ENCODE measurements at regions not wholly inside any gene's neighbourhood (a gene's known extent, or its start where the extent isn't known, plus 50 kb on each side); places are given as distances from the start of the nearest gene placed in this dataset.
A peak's percentile ranks its signal among the peaks of the same experiment; 100 is the strongest.

- DNase-seq, result no peak
Measured at GRCh38 chr2:136062066-136062837, 55.7 kb downstream of the CXCR4 start.

DNA sequence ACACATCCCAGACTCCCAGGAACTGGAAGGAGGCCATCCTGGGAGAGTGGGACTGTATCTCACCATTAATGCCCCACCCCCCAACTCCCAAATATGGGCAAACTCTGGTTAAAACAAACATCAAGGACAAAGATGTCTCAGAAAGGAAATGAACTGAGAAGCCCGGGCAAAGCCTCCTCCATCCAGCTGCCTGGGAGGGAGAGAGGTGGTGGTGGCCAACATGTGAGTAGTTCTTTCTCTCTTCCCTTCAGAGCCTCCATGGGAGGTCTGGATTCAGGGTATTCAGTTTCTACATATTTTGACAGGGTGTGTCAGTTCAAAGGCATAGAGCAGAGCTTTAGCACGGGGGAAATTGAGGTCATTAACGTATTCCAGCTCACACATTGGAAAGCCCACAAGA lies 57.5 kb downstream of the CXCR4 start:
- DNase-seq, result no peak

DNA sequence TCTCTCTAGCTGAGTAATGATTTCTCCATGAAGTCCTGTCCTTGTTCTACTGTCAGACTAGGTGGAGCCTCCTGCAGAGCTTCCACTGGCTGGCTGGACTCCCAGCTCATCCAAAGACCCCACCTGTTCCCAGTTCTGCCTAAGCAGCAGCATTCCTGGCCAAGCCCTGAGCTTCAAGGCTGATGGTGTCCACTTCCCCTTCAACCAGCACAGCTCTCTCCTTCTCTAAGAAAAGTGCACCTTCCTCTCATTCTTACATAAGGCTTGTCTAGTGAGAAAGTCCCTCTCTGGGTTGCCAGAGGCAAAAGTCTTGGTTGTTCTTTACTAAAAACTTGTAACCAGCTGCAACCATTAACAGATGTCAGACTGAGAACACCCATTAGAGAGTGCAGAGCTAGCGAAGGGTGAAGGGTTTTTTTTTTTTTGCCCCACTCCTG lies 58.9 kb downstream of the CXCR4 start:
- no peak for DNase-seq

DNA sequence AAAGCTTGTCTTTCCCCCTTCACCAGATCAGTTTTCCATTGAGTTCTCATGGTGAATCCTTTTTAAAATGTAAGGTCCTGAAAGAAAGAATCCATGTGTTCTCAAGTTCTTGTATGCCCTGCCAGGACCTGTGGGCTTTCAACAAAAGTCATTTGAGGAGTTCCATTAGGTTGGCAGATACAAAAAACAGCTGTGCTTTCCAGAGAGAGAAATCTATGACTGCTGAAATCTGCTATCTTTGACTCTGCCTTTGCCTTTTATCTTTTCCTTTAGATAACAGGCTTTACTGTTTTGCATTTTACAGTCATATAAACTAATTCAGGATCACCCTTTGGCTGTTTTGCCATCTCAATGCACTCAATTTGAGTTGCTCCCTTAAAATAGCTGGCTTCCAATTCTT lies 59.7 kb downstream of the CXCR4 start:
- DNase-seq, result no peak

DNA sequence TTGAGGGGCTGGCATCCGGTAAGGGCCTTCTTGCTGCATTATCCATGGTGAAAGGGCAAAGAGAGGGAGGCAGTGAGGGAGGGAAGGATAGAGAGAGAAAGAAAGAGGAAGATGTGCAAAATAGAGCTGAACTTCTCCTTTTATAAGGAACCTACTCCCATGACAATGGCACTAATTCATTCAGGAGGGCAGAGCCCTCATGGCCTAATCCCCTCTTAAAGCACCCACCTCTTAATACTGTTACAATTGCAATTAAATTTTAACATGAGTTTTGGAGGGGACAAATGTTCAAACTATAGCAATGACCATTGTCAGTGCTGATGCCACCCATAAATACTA lies 60.2 kb downstream of the CXCR4 start:
- no peak for DNase-seq

DNA sequence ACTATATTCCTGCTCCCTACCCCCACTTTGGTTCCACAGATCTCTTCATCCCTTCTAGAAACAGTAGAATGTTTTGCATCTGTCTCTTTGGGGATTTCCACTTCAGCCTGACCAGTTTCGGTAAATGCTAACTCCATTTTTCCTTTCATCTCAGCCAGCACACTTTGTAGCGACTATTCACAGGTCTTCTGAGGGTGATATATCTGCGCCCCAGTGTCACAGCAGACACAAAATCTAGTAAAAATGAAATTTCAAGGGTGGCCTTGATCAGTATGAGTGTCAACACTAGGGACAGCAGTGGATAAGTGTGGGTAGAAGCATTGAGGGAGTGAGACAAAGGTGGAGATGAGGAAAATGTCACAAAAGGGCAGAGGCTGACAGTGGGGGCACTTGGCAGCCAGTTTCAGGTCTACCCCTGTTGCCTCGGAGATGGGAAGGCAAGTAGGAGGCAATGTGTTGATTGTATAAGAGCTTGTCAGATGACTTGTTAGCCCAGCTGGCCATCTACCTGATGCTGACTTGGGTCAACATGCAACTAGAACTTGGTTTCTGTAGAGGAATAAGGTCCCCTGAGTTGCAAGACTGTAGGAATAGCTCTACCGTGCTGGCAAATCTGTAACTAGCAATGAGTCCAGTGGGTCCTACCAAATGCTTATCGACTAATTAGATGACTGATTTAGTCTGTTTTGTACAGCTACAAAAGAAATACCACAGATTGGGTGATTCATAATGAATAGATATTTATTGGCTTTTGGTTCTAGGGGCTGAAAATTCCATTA lies 60.7 kb downstream of the CXCR4 start:
- DNase-seq, result peak; percentile 82

DNA sequence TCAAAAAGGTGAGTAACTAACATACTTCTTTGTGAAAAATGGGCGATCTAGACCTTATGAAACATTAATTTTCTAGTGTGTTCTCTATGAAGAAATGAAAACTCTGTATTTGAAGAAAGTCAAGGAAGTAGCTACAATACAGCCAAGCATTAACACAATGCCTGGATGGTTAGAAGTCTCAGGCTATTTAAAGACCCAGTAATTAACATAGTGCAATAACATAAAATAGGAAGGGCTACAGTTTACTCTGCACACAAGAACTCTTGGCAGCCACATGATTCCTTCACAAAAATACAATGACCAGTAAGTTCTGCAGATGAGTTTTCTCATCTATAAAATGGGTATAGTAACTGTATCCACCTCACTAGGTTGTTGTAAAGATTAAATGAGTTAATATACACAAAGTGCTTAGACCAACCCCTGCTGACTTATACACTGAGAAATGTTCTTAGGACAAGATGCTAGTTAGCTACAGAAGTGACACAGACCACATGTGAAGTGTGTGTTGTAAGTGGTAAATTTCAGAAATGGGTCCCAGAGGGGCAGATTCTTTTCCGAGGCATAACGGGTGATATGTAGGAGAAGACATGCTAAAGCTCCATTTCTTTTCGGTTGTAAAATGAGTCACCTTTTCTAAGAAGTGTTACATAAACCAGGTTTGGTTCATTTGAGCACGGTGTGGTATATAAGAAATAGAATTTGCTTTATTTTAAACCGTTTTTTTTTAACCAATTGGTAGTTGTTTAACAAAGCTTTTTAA lies 61.8 kb downstream of the CXCR4 start:
- DNase-seq, result peak; percentile 32

DNA sequence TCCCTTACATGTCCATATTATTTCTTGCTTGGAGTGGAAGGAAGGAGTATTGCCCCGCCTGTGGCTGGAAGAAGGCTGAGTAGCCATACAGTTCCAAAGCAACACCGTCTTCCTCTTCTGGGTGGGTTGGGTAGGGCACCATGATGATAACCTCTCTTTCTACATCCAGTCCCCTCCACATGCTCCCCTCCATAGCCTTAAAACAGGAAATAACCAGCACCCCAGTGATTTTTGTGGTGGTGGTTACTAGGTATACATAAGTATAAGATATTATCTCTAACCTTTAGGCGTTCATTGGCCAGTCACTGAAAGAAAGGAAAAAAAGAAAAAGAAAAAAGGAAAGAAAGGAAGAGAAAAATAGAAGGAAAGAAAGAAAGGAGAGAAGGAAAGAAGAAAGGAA lies 63.1 kb downstream of the CXCR4 start:
- peak; percentile 24 for DNase-seq

GRCh38 chr2:136052369-136053362 lies 65.3 kb downstream of the CXCR4 start:
- peak; percentile 47 for DNase-seq

DNA sequence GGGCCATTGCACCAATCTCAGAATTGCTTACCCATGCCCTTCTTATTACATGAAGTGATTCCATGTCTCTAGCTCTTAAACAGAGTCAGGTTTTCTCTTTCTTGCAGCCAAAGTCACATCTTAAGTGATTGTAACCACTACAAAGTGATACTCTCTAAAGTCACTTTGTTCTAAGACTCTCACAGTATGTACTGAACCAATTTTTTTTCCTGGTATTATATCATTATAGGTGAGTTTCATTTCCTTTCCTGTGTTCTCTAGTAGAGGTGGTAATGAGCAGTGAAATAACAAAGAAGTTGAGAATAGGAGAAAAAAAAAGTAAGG lies 66.3 kb upstream of the DARS1 start:
- peak; percentile 36 for DNase-seq

GRCh38 chr2:136051001-136051724 lies 65.7 kb upstream of the DARS1 start:
- DNase-seq, result no peak

- DNase-seq, result no peak
Measured at GRCh38 chr2:136049991-136050920, 64.8 kb upstream of the DARS1 start.

DNA sequence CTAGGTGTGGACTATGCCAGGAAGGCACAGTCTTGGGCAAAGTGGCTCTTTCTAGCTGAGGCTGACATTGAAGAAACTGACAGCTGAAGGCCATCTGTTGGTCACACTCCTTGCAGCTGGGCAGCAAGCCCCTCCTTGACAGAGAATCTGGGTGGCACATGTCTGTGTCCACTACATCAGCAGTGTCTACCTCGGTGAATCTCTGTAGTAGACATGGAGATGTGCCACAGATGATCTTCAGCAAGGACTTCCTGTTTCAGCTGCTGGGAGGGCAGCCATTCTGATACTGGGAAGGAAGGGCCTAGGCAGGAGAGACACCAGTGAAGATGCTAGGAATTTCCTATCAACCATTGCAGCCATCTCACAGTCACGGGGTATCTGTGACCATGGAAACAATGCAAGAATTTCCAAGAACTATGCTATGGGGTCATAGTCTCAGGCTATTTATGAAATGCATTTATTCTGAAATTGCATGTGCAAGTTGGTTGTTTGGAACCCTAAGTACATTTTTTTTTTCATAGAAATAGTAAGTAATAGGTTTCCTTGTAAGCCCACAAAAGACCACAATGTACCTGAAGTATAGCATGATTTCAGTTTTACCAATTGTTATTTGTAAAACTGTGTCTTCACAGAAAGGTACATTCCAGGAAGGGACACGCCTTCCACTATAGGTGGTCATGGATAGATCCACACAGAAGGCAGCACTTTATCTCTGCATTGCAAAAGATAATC lies 63.8 kb upstream of the DARS1 start:
- no peak for DNase-seq

GRCh38 chr2:136045835-136046570 lies 60.6 kb upstream of the DARS1 start:
- no peak for DNase-seq

DNA sequence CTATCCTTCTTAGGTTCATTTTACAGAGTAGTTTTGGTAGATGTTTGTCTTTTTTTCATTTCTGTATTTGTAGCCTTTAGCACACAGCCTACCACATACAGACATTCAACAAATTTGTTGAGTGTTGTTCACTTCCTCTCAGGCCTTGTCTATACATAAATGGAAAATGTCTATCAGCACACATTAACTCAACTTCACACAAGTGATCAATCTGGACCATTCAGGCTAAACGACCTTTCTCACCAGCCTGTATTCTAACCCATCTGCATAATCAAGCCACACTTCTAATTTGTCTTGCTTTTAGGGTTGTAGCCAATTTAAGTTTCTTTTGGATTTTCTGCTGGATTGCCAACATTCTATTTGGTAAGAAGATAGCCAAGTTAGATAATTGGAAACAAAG lies 59.9 kb upstream of the DARS1 start:
- DNase-seq, result no peak

All from CD4-positive, alpha-beta T cell treated with Interleukin-21 for 1 hour (primary cell).